SK-N-SH treated with all-trans-retinoic acid at 6 μM for 48 hours (cell line): ENCODE measurements at regions not wholly inside any gene's neighbourhood (a gene's known extent, or its start where the extent isn't known, plus 50 kb on each side); places are given as distances from the start of the nearest gene placed in this dataset.
"Not testable (repeated sequence)": the region's sequence is repeated elsewhere in the genome, so short reads cannot be mapped to it uniquely, and the experiment has no call there.

ENCODE experiments used
- CREB5 ChIP-seq: fragments of 250-450 bp; sonication (Bioruptor Pico); IDR thresholded peaks from 2 replicates; pipeline ENCODE4 v1.5.1; 2020; ENCODE audit warnings: low read depth, mild to moderate bottlenecking, moderate library complexity
- POU6F1 ChIP-seq: fragments of 250-450 bp; sonication (Bioruptor Pico); IDR thresholded peaks from 2 replicates; pipeline ENCODE4 v1.8.0; 2021; ENCODE audit warnings: low read depth, mild to moderate bottlenecking, moderate library complexity, borderline replicate concordance
- RARB ChIP-seq: fragments of 250-450 bp; sonication (Bioruptor Pico); IDR thresholded peaks from 2 replicates; pipeline ENCODE4 v1.8.0; 2021; ENCODE audit warnings: mild to moderate bottlenecking, moderate library complexity

GRCh38 chr4:189658259-189658658, 282.4 kb upstream of the FRG1 start:
- TF ChIP-seq CREB5, RARB, POU6F1 (CRISPR knock-in tag): not testable (repeated sequence)
